Uterus (tissue), 2 donors: ENCODE measurements at regions not wholly inside any gene's neighbourhood (a gene's known extent, or its start where the extent isn't known, plus 50 kb on each side); places are given as distances from the start of the nearest gene placed in this dataset.

Source experiments
- POLR2A ChIP-seq, 2 donors: fragments of 450-650 bp; IDR thresholded peaks; one replicate each; pipeline ENCODE4 v1.6.1; 2016; ENCODE audit warnings: antibody characterized with exemption in 2 of 2, mild to moderate bottlenecking in 1 of 2, moderate library complexity in 1 of 2
- TF ChIP-seq, protein P1 (sequence below), 4 experiments: fragments of 200-600 bp in 2 of 4; fragments of 450-650 bp in 2 of 4; sonication (generic) in 2 of 4; IDR thresholded peaks; one replicate each; pipeline ENCODE4 v1.5.1; 2016 to 2019; ENCODE audit warnings: antibody characterized with exemption in 4 of 4, mild to moderate bottlenecking in 2 of 4, moderate library complexity in 1 of 4

GRCh38 chr1:213933336-213933735 is 54.4 kb upstream of the PROX1 start:
- TF ChIP-seq POLR2A (IDR thresholded peaks at IDR 0.05) = no peak
- TF ChIP-seq, protein P1, sequence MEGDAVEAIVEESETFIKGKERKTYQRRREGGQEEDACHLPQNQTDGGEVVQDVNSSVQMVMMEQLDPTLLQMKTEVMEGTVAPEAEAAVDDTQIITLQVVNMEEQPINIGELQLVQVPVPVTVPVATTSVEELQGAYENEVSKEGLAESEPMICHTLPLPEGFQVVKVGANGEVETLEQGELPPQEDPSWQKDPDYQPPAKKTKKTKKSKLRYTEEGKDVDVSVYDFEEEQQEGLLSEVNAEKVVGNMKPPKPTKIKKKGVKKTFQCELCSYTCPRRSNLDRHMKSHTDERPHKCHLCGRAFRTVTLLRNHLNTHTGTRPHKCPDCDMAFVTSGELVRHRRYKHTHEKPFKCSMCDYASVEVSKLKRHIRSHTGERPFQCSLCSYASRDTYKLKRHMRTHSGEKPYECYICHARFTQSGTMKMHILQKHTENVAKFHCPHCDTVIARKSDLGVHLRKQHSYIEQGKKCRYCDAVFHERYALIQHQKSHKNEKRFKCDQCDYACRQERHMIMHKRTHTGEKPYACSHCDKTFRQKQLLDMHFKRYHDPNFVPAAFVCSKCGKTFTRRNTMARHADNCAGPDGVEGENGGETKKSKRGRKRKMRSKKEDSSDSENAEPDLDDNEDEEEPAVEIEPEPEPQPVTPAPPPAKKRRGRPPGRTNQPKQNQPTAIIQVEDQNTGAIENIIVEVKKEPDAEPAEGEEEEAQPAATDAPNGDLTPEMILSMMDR (IDR thresholded peaks at IDR 0.05) = no peak
